Endodermal cell (in vitro differentiated cells): ENCODE measurements at regions not wholly inside any gene's neighbourhood (a gene's known extent, or its start where the extent isn't known, plus 50 kb on each side); places are given as distances from the start of the nearest gene placed in this dataset.

Experiments
- DNase-seq: peaks from one replicate; pipeline ENCODE4 v3.0.0-alpha.2; 2017
- H3K27ac ChIP-seq: 2 replicates; pipeline ENCODE4 v1.5.1; 2013; ENCODE audit warnings: mild to moderate bottlenecking, low read depth, low read length, moderate library complexity
- H3K27me3 ChIP-seq: 2 replicates; pipeline ENCODE4 v1.6.1; 2013; ENCODE audit warnings: mild to moderate bottlenecking, low read length, moderate library complexity; ENCODE audit not compliant: insufficient read depth, control insufficient read depth, poor library complexity, severe bottlenecking
- H3K36me3 ChIP-seq: 2 replicates; pipeline ENCODE4 v1.7.0; 2013; ENCODE audit warnings: mild to moderate bottlenecking, low read length, moderate library complexity; ENCODE audit not compliant: control insufficient read depth, insufficient read depth
- H3K4me1 ChIP-seq: one replicate; pipeline ENCODE4 v1.7.0; 2013; ENCODE audit warnings: low read length; ENCODE audit not compliant: control insufficient read depth, insufficient read depth
- H3K4me3 ChIP-seq: 2 replicates; pipeline ENCODE4 v1.5.1; 2013; ENCODE audit warnings: mild to moderate bottlenecking, low read length, moderate library complexity
- H3K9ac ChIP-seq: 2 replicates; pipeline ENCODE4 v1.6.1; 2013; ENCODE audit warnings: mild to moderate bottlenecking, low read length, moderate library complexity; ENCODE audit not compliant: poor library complexity, severe bottlenecking; ENCODE audit errors: extremely low read depth
- H3K9me3 ChIP-seq: 2 replicates; pipeline ENCODE4 v1.6.1; 2013; ENCODE audit warnings: mild to moderate bottlenecking, low read length, moderate library complexity; ENCODE audit not compliant: control insufficient read depth
- H3K27ac Mint-ChIP-seq: 2 replicates; pipeline ENCODE4 v1.8.0; 2020; ENCODE audit warnings: mixed read lengths
- H3K27me3 Mint-ChIP-seq: 2 replicates; pipeline ENCODE4 v1.8.0; 2021; ENCODE audit warnings: mild to moderate bottlenecking, mixed read lengths; ENCODE audit not compliant: insufficient read depth
- H3K36me3 Mint-ChIP-seq: 2 replicates; pipeline ENCODE4 v1.8.0; 2020; ENCODE audit warnings: low read depth, mixed read lengths
- H3K4me1 Mint-ChIP-seq: 2 replicates; pipeline ENCODE4 v1.8.0; 2020; ENCODE audit warnings: mixed read lengths
- H3K4me3 Mint-ChIP-seq: 2 replicates; pipeline ENCODE4 v1.8.0; 2020; ENCODE audit warnings: mild to moderate bottlenecking, moderate library complexity, mixed read lengths
- H3K9me3 Mint-ChIP-seq: 2 replicates; pipeline ENCODE4 v1.8.0; 2020; ENCODE audit warnings: mild to moderate bottlenecking, mixed read lengths
- CTCF ChIP-seq: fragments of 200-600 bp; sonication (generic); conservative IDR thresholded peaks from 2 replicates; pipeline ENCODE4 v1.5.0; 2021; ENCODE audit warnings: antibody characterized with exemption, mild to moderate bottlenecking
- WGBS, 2 experiments: methylation state at CpG; one replicate each; pipeline versions ENCODE4 v1.1.5 to v1.1.7; 2013; ENCODE audit warnings: missing lambda C conversion rate in 2 of 2, mixed read lengths in 1 of 2; ENCODE audit not compliant: insufficient coverage in 1 of 2, insufficient read length in 1 of 2; 5-methylcytosine and 5-hydroxymethylcytosine counted together

DNA sequence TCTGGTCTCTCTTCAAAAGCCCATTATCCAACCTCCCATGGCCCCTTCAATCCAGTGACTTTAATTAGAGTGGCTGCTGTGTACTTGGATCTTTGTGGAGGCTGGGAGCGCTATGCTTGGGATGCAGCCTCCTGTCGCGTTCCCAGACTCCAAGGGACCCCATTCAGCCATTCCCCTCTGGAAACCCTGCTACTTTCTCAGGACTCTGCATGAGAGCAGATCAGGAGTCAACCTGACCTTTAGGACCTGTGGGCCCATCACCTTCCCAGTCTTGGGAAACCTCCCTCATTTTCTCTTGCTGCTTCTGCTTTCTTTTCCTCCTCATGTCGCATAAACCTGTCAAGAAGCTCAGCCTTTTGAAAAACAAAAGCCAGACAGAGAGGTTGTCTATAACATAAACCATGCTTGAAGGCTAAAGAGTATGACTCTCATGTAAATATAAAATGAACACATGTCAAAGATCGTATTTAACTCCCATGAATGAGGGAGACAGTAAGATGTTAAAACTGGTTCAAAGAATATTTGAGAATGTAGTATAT, 143.1 kb upstream of the PELI1 start:
- Histone ChIP-seq H3K9ac (no peak overlapping the region), H3K36me3 (no peaks in the 10 kb centered on the region), H3K9me3 (no peaks in the 10 kb centered on the region), H3K27me3 (no peaks in the 10 kb centered on the region), H3K4me1 (no peaks in the 10 kb centered on the region), H3K4me3 (no peak overlapping the region), H3K27ac (no peak overlapping the region)
- no peak for TF ChIP-seq CTCF
- Mint-ChIP-seq H3K9me3 (no peaks in the 10 kb centered on the region), H3K4me3 (no peak overlapping the region), H3K36me3 (peaks cover 2% of the 10 kb centered on the region), H3K27me3 (no peaks in the 10 kb centered on the region), H3K4me1 (peaks cover 20% of the 10 kb centered on the region), H3K27ac (no peak overlapping the region)
- WGBS, 2 experiments, result 91 to 92% methylated on average over 1 to 5 of the region's 5 CpGs
- DNase-seq, result no peak

GRCh38 chr2:64288321-64289193, 144.3 kb upstream of the PELI1 start:
- no peak overlapping the region for H3K4me3 ChIP-seq
- H3K36me3 ChIP-seq, result no peaks in the 10 kb centered on the region
- 79 to 80% methylated on average over 13 of the region's 13 CpGs for WGBS, 2 experiments
- no peaks in the 10 kb centered on the region for H3K4me1 ChIP-seq
- Mint-ChIP-seq H3K4me1 (peaks cover 20% of the 10 kb centered on the region), H3K9me3 (no peaks in the 10 kb centered on the region), H3K4me3 (no peak overlapping the region), H3K27ac (peak overlapping the region; percentile 9), H3K36me3 (peaks cover 9% of the 10 kb centered on the region), H3K27me3 (peaks cover 2% of the 10 kb centered on the region)
- no peak overlapping the region for H3K27ac ChIP-seq
- DNase-seq, result no peak
- H3K9me3 ChIP-seq, result no peaks in the 10 kb centered on the region
- H3K27me3 ChIP-seq, result no peaks in the 10 kb centered on the region
- TF ChIP-seq CTCF, result no peak
- no peak overlapping the region for H3K9ac ChIP-seq

DNA sequence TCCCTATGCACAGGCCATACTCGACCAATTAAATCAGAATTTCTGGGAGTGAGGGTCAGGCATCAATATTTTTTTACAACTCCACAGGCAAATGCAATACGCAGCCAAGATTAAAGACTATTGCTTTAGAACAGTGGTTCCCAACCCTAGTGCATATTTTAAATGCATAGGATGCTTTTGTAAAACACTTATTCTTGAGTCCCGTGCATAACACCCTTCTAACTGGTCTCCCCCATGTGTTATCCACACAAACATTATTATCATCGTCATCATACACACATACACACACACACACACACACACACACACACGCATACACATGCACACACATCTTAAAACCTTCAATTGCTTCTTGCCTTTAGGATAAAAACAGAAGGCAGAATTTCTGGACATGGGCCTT, 145.0 kb upstream of the PELI1 start:
- Histone ChIP-seq H3K4me1 (no peaks in the 10 kb centered on the region), H3K27me3 (no peaks in the 10 kb centered on the region), H3K9ac (no peak overlapping the region), H3K9me3 (no peaks in the 10 kb centered on the region), H3K4me3 (no peak overlapping the region), H3K27ac (no peak overlapping the region), H3K36me3 (no peaks in the 10 kb centered on the region)
- no peak for DNase-seq
- Mint-ChIP-seq H3K27me3 (peaks cover 2% of the 10 kb centered on the region), H3K27ac (no peak overlapping the region), H3K36me3 (peaks cover 11% of the 10 kb centered on the region), H3K4me3 (no peak overlapping the region), H3K9me3 (no peaks in the 10 kb centered on the region), H3K4me1 (peaks cover 20% of the 10 kb centered on the region)
- whole genome bisulfite sequencing, 2 experiments, result 82 to 89% methylated on average over 5 of the region's 5 CpGs
- no peak for TF ChIP-seq CTCF
